NCI-H2107 treated with DMSO at 0.1 percent for 48 hours (cell line): ENCODE measurements at regions not wholly inside any gene's neighbourhood (a gene's known extent, or its start where the extent isn't known, plus 50 kb on each side); places are given as distances from the start of the nearest gene placed in this dataset.

Experiments
- DNase-seq: peaks from one replicate; lab custom pipeline; 2025; ENCODE audit not compliant: unreplicated experiment; lab: John Stamatoyannopoulos, UW

DNA sequence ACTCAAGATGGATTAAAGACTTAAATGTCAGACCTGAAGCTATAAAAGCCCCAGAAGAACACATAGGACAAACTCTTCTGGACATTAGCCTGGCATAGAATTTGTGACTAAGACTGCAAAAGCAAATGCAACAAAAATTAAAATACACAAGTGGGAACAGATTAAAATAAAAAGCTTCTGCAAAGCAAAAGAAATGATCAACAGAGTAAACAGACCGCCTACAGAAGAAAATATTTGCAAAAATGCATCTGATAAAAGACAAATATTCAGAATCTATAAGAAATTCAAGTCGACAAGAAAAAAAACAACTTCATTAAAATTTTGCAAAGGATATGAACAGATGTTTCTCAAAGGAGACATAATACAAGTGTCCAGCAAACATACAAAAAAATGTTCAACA lies 537.8 kb downstream of the SLITRK1 start:
- DNase-seq, result no peak

GRCh38 chr13:83340170-83340569 lies 542.1 kb downstream of the SLITRK1 start:
- DNase-seq, result no peak

GRCh38 chr13:83333614-83334388 lies 548.5 kb downstream of the SLITRK1 start:
- no peak for DNase-seq

GRCh38 chr13:83332751-83333150 lies 549.5 kb downstream of the SLITRK1 start:
- peak; percentile 1 for DNase-seq

- no peak for DNase-seq
Observed at GRCh38 chr13:83327091-83327490, 555.2 kb downstream of the SLITRK1 start.

DNA sequence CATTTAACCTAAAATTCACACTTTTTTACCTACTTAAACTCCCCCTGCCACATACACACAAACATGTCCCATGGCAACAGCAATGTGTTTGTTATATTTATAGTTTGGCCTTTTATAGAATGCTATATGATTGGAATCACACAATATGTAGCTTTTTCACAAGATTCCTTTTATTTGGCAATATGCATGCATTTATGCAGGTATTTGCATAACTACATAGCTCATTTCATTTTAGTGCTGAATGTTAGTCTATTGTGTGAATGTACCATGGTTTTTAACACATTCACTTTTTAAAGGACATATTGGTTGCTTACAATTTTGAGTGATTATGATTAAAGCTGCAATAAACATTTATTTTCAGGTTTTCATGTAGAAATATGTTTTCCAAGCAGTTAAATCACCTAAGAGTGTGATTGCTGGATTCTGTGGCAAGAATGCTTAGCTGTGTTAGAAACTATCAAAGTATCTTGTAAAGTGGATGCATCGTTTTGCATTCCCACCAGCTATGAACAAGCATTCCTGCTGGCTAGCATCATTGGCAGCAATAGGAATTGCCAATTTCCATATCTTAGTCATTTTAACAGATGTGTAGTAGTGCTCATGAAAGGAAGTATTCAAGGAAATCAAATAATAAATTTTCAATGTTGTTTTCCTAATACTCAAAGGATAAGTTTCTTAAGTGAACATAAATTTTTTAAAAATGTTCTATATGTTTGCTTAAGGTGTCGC lies 557.0 kb downstream of the SLITRK1 start:
- DNase-seq, result no peak

- DNase-seq, result no peak
Observed at GRCh38 chr13:83311886-83312577, 570.2 kb downstream of the SLITRK1 start.

DNA sequence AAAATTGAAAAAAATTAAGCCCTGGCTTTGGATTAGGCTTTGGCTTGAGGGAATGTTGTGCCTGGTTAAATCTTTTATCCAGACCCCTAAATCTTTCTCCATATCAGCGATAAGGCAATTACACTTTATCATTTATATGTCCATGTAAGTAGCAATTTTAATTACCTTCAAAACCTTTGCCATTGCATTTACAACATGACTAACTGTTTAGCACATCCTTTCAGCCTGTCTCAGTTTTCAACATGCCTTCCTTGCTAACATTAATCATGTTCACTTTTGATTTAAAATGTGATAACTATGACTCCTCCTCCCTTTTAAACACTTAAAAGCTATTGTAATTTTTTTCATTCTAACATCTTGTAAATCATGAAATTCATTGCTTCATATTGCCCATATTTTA lies 583.7 kb downstream of the SLITRK1 start:
- no peak for DNase-seq

GRCh38 chr13:83297586-83298290 lies 584.5 kb downstream of the SLITRK1 start:
- no peak for DNase-seq

GRCh38 chr13:83295686-83296085 lies 586.6 kb downstream of the SLITRK1 start:
- no peak for DNase-seq

DNA sequence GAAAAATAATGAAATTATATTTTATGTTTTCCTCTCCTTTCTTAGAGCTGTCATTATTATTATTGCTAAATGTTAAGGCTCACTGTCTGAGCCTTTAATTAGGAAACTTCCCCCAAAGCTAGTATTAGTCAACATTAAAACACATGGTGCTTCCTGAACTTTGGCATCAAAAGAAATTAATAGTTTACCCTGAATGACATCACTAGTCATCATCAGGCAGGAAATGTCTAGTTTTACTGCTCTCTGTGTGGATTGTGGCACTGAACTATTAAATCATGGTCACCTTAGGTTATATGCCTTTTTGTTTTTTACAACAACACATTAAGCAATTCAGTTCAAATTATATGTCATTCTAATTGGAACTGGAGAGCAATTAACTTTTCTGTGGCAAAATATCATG lies 595.5 kb downstream of the SLITRK1 start:
- no peak for DNase-seq

DNA sequence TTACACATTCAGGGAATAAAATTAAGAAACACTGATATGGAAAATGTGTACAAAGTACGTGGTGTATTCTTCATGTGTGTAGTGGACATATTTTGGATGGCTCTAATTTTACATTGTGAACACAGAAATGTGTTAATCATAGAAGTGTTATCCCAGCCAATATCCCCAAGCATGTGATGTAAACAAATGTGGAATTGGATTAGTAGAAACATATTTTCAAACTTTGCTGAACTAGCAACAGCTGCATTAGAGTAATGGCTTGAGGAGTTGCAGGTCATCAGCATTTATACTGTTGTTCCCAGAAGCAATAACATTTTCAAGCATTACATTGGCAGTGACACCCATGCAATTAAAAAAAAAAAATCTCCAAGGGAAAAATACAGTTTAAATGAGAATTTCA lies 600.6 kb downstream of the SLITRK1 start:
- DNase-seq, result no peak

DNA sequence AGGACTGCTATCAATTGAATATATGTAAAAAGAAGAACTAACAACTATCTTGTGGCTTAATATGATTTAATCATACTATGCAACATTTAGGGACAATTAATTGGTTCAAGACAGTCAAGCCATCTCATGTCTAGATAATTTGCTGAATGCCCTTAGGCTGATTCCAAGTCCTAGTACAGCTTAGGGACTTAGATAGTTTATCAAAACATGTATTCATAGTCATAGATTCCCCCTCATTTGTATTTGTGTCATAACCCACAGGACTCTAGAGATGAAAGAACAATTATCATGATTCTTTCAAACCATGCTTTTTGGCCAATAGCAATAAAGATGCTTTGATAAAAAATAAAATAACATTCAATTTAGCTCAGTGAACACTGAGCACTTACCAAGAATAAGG lies 607.6 kb downstream of the SLITRK1 start:
- no peak for DNase-seq

- no peak for DNase-seq
Observed at GRCh38 chr13:83272652-83273240, 609.5 kb downstream of the SLITRK1 start.

DNA sequence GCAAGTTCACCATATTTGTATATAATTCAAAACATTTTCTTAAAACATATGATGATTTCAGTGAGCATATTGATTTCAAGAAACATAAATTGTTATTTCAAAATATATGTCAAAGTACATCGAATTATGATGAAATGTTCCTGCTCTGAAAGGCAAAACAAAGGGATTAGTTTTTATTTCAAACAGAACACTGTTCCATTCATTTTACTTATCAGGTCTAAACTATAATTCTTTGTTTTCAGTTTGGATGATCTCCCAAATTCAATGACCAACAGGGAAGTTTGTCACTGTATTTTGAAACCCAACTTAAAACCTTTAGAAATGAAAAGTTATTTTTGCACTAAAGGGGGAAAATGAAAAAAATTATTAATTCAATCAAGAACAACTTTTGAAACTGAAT lies 610.2 kb downstream of the SLITRK1 start:
- DNase-seq, result no peak

DNA sequence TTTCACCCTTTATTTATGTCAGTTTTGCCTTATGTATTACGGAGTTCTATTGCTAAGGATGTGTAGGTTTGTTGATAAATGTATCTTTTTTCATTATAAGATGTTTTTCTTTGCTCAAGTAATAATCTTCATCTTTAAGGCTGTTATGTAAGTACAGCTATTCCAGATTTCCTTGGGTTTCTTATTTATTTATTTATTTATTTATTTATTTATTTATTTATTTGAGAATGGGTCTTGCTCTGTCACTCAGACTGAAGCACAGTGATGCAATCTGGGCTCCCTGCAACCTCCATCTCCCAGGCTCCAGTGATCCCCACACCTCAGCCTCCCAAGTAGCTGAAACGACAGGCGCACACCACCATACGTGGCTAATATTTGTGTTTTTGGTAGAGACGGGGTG lies 617.0 kb downstream of the SLITRK1 start:
- no peak for DNase-seq

DNA sequence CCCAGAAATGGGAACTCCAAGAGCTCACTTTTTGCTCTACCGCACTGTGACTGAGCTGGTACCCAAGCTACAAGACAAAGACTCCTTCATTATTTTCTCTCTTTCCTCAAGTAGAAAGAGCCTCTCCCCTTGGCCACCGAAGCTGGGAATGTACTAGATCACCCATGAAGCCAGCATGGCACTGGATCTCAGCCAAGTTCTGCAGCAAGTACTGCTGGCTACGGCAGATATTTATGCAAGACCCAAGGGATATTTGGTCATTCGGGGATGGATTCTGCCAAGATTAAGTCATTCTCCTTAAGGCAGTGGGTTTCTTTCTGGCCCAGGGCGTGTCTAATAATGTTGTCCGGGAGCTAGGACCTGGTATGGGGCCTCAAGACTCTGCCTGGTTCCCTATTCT lies 633.5 kb downstream of the SLITRK1 start:
- DNase-seq, result no peak

GRCh38 chr13:83232626-83233025 lies 649.6 kb downstream of the SLITRK1 start:
- DNase-seq, result no peak

DNA sequence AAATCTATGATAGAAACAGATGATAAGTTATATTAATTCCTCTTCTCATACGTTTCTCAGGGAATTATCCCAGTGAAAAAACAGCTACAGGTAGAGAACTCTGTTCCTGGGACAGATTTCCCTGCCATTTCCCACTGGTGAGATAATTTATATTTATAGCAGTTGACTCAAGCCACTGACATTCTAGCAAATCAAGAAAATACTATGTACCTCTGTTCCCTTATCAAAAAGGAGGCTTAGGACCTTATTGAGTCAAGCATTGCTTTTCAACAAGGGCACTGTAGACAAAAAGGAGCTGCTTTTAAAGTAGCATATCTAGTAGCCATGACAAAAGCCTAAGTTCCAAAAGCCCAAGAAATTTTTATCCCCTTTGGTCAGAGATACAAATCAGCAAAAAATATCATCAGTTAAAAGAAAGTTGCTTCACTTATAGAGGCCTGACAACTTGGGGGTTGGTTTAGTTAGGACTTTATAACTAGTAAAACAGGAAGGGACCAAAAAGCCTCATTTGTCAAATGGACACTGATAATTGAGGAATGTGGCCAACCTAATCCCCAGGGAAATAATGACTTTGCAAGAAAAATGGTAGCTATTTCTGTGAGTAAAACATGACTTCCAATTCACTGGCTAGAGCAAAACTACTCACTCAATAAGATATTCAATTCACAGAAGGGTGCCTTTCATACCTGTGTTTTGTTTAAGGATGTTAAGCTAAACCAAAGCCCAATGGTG lies 652.5 kb downstream of the SLITRK1 start:
- no peak for DNase-seq

GRCh38 chr13:83223546-83223945 lies 658.7 kb downstream of the SLITRK1 start:
- no peak for DNase-seq
